ENCODE measurements at regions not wholly inside any gene's neighbourhood (a gene's known extent, or its start where the extent isn't known, plus 50 kb on each side); places are given as distances from the start of the nearest gene placed in this dataset.

- TF ChIP-seq CTCF (conservative IDR thresholded peaks at IDR 0.05; ENCODE audit: low read depth, low read length) (no peak), EZH2phosphoT487 (IDR thresholded peaks at IDR 0.05; ENCODE audit: borderline replicate concordance, low read length) (no peak)
Observed at GRCh38 chr6:74570044-74570443, 635.8 kb downstream of the COL12A1 start.
